GM19452 (cell line): ENCODE measurements at regions not wholly inside any gene's neighbourhood (a gene's known extent, or its start where the extent isn't known, plus 50 kb on each side); places are given as distances from the start of the nearest gene placed in this dataset.

Experiments
- ATAC-seq: cut with Tn5 transposase; IDR thresholded peaks from one replicate; pipeline ENCODE4 v1.9.1; 2021; ENCODE audit not compliant: unreplicated experiment

DNA sequence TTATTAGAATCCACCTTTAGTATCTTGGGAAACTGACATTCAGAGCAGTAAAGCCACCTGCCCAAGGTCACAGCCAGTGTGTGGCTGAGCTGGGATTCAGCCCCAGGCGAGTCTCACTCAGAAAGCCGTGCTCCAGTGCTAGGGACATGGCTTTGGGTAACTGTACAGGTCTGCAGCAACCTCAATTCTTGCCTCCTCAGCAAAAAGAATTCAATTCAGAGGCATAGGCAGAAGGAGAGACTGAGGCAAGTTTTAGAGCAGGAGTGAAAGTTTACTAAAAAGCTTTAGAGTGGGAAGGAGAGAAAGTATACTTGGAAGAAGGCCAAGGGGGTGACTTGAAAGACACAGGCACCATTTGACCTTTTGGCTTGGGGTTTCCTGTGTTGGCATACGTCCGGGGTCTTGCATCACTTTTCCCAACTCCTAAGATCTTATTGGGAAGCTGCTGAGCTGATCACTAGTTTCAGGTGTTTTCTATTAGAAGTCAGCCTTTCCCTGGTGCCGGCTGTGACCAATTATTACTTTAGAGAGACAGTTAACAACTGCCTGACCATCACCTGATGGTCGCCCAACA is 529.3 kb downstream of the MATN1 start:
- ATAC-seq, result no peak

DNA sequence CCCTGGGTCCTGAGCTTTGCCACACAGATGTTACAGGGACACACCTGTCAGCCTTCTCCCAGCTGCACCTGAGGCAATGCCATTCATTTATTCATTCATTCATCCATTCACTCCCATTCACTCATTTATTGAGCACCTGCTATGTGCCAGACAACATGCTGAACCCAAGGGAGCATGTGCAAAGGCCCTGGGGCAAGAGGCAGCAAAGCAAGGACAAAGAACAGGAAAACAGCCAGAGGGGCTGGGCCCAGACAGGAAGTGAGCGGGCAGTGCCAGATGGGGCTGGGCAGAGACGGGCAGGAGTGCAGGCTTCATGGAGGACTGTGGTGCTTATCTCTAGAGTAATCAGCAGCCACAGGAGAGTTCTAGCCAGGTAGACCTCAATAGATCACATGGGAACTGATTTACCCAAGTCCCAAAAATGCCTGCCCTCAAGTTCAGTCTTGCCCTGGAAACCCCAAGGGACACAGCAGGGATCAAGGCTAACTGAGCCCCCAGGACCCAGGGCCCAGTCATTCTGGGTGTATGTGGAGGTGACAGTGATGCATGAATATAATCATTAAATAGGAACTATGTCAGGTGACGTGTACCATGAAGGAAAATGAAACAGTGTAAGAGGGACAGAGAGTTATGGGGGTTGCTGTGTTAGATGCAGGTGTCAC is 530.3 kb downstream of the MATN1 start:
- ATAC-seq, result no peak

DNA sequence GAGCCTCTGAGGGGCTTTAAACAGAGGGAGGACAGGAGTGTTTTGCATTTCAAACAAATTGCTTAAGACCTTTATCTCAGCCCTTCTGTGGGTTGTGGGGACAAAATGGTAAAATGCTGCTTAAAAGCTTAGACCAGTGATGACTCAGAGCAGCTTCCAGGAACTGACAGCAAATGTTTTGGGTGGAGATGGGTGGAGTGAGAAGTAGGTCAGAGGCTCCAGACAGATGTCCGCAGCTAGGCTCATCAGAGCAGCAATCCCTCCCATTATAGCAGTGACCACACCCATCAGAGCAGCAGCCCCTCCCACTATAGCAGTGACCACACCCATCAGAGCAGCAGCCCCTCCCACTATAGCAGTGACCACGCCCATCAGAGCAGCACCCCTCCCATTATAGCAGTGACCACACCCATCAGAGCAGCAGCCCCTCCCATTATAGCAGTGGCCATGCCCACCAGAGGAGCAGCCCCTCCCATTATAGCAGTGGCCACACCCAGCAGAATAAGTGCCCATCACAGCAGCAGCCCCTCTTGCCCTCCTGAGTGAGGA is 532.2 kb downstream of the MATN1 start:
- ATAC-seq, result no peak

DNA sequence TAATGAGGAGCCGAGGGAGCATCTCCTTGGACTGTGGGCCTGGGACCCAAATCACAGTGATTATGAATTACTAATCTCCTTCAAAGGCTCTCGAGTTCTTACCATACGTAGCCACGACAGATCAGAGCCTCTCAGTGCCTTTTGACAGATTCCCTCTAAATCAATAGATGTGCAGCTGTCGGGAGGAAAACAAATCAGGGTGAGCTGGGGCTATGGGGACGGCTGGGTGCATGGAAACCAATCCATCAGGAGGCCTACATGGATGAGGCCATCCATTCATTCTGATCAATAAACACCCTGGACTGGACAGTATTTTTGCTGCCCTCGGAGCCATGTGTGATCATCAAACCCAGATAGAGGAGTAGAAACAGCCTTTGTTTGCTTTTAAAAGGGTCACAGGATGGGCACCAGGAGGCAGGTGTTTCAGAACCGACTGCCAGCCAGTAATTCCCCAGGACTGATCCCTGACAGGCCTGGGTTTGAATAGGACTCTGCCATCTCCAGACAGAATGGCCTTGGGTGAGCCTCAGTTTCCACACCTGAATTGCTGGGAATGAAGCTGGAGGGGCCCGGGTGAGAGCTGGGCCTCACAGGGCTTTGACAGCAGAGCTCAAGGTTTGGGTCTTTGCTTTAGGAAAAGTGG is 532.8 kb downstream of the MATN1 start:
- ATAC-seq, result no peak

DNA sequence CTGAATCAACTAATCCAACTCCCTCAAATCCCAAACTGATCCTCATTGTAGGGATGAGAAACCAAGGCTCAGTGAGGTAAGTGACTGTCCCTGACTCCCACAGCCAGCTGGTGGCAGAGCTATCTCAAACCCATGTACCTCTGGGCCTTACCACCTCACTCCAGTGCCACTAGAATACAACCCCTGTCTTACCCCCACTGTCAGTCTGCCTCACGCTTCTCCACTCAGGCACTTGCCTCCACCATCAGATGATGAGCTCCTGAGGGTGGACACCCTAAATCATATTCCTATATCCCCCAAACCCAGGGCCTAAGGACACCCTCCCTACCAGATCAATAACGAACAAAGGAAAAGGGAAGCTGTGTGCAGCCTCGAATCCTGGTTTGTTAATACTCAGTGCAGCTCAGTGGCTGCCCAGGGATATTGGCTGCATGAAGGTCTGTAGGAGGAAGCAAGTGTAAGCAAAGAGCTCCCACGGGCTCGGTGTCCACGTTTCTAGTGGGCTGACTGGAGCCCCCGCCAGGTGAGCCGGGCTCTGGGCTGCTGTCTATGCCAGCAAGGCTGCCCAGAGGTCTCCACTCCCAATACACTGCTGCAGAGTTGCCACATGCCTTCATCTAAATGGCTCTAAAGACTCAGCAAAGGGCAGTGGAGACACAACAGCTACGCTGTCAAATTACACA is 533.4 kb downstream of the MATN1 start:
- no peak for ATAC-seq

DNA sequence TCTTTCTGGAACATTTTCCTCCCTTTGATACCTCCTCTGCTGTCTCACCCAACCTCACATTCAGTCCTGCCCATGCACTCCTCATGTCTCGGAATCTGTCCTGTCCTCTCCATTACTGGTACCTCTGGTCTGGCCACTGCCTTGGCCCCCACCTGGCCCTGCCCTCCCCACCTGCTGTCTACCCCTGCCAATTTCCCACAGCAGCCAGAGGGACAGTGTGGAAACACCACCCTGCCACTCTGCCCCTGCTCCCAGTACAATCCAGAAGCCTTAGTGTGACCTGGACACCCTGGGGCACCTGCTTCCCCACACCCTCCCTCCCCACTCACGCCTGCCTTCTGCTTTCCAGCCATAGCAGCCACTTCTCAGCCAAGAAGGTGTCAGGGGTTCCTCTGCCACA is 534.4 kb downstream of the MATN1 start:
- no peak for ATAC-seq

DNA sequence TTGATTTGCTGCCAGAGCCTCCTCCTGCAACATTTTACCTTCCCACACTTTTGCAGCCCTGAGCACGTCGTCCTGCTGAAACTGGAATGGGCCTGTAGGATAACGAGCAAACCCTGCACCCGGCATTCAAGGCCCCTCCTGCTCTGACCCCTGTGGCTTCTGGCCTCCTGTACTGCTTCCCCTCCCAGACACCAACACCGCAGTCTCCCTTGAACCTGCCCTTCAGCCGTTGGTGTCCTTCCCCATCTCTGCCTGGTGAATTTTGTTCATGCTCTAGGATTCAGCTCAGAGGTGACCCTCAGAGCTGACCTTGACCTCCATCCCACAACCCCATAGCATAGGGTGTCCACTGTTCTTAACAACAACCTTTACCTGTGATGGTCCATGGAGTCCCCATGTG is 535.1 kb downstream of the MATN1 start:
- no peak for ATAC-seq

DNA sequence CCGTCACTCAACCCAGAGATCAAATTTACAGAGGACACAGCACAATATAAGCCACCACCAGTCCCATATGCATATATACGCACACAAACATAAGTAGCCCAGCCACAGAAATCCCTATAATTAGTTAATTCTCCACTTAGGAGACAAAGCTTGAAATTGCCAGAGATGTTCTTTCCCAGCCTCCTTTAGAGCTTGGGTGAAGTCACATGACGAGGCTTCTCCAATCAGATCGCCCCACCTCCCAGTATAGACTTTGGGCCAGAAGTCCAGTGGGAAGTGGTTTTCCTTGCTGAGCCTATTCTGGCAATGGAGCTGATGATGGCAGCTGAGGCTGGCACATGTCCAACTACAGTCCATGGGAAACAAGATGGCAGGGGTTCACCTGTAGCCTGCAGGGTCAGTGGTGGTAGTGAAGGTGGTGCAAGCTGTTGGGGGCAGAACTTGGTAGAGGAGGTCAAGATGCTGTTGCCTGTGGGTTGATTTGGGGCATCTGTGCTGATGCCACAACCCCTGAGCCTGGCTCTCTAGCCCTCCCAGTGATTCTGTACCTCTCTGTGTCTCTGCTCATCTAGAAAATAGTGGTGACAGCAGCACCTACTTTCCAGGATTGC is 535.9 kb downstream of the MATN1 start:
- no peak for ATAC-seq

DNA sequence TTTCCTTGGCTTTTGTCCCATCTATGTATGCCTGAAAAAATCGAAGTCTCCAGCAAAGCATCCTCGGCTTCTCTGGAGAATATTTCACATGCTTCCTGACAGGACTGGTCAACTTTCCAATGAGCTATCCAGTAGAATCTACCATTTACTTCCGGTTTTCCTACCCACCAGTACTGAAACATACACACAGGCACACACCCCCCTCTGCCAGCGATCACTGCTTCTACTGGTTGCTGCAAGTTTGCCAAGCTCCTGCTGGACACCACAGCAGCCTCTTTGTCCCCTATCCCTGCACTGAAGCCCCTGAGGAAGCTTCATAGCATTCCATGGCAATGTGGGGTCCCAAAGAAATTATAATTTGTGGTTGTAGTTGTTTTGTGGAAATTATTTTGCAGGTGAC is 536.8 kb downstream of the MATN1 start:
- no peak for ATAC-seq

DNA sequence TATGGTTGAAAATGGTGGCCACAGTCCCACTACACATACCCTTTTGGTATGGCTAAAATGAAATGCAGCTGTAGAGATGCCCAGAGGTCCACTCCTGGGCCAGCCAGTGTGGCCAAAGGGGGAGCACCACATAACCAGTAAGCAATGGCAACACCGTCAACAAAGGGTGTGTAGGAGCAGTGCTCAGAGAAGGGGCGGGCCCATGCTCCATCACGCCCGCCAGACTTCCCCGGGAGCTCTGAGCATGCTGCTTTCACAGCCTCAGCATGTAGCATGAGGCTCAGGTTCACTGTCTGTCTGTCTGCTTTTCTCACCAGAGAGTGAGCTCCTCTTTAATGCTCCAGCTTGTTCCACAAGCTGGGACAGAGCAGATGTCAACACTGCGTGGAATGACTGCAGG is 537.6 kb downstream of the MATN1 start:
- ATAC-seq, result no peak

DNA sequence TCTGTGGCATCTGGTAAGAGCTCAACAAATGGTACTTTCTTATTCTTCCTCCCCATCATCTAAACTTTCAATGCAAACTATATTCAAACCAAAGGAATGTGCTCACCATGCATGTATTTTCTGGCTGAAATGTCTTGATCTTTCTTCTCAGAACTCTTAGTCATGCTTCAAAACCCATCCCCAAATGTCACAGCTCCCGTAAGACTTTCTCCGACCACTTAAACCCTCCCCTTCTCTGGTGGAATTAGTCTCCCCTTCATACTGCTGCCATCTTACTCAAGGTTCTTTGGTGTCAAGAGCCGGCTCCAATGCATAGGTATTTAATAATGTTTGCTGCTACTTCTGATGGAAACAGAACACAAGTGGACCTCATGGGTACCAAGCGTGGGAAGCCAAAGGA is 538.1 kb downstream of the MATN1 start:
- ATAC-seq, result no peak

DNA sequence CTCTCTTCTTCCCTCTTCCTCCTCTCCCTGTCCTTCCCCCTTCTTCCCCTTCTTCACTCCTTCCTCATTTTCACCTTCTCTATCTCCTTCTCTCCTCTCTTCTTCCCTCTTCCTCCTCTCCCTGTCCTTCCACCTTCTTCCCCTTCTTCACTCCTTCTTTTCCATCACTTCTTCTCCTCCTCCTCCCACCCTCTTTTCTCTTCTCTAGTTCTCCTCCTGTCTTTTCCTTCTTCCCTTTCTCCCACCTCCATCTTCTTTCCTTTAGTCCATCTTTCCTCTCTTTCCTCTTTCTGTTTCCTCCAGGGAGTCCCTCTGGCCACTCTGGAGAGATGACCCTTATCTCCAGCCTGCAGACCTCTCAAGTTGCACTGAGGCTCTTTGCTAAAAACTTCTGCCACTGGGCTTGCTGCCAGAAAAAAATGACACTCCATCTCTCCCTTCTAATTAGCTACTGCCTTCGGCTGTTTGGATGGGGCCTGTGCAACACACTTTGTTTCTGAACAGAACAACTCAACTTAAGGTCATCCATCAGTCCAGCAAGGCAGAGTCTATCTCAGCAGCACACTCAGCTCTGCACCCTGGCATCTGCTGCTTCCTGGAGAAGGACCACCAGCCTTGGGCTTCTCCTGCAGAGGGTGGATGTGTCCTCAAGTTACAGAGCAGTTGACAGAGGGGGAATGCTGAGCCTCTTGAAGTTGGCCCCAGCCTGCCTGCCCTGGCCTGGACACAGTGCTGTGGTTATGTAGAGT is 538.8 kb downstream of the MATN1 start:
- ATAC-seq, result no peak

DNA sequence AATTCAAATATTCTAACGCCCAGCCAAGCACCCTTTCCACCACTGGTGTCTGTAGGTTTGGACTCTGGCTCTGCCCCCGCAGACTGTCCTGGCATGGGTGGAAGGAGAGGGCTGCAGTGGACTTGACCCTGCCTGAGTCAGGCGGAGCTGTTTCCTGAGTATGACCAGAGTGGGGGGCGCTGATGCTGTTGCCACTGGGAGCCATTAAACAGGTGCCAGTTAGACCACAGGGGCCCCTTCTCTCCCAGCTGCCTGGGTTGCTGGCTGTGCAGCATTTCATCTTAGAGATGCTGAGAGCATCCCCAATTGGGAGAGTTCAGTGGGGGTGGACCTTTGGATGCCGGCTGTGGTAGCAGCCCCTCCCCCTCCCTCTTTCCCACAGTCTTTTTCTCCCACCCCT is 539.5 kb downstream of the MATN1 start:
- no peak for ATAC-seq

DNA sequence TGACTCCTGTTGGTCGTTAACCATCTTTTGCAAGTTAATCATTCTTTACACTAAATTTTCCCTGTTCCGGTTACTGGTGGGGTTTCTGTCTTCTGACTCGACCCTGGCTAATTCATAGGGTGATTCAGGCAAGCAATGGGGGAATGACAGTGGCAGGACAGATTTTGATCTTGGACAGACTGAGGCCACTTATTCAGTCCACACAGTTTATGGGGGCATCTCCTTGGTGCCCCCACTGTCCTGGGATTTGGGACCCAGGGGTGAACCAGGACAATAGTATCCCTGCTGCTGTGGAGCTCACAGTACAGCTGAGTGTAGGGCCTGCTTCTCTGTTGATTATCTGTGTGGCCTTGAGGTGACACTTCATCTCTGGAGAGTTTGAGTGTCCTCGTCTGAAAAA is 540.4 kb downstream of the MATN1 start:
- ATAC-seq, result no peak

DNA sequence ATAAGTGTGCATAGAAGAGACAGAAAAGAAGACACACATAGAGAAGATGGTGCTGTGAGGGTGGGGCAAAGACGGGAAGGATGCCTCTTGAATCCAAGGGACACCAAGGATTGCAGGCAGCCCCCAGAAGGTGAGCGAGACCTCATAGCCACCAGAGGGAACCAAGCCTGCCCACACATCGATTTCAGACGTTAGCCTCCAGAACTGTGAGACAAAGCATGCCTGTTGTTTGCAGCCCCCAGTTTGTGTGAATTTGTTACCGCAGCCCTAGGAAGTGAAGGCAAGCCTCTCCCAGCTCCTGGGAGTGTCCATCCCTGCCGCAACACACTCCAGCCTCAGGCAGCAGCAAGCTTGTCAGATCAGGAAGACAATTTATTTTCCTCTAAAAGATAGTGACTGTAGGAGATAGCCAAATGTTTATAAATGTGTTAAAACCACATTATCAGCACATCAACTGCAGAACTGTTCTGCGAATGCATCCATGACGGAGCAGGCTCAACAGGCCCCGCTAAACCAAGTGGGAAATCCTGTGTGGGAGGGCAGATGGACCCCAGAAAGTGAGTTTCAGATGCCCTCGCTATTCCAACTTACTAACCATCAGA is 543.3 kb downstream of the MATN1 start:
- no peak for ATAC-seq

DNA sequence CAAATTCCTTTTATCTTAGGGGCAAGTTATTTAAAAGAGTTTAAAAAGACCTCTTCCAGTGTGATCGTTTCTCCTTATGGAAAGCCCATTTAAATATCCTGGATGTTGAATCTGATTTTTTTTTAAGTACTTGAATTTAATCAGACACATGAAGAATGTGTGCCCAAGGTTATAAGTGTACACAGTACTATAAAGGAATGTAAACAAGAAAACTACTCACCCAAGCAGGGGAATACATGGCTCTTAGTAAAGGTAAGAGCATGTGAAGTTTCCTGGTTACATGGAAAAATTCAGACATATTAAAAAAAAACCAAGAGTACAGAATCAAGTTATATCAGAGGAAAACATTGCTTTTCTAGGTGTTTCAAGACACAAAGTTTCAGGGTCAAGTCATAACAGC is 546.9 kb downstream of the MATN1 start:
- no peak for ATAC-seq

DNA sequence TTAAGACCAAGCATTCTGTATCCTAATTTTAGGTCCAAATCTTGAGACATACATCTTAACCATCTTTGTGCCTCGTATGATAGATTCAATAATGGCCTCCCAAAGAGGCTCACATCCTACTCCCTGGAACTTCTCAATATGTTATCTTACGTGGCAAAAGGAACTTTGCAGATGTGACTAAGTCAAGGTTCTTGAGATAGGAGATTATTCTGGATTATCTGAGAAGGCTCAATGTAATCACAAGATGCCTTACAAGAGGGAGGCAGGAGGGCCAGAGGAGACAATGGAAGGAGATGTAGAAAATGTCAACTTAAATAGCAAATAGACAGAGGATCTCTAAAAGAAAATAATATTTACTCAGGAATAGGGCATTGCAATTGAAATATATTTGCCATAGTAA is 548.9 kb downstream of the MATN1 start:
- ATAC-seq, result no peak

DNA sequence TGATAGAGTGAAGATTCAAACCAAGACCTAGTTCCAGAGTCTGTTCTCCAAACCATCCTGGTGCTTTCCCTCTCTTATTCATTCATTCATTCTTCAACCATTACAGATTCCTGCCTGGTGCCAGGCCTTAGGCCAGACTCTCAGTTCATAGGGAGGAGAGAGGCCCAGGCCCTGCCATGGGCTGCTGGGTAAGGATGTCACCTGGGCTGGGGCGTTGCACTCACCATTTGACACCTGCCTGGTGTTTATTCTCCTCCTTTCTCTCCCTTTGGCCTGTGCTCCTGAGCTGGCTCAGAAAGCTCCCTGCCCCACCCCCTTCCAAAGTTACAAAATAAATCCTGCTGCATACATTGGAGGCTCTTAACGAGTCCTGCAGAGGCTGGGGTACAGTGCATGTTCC is 549.8 kb downstream of the MATN1 start:
- ATAC-seq, result no peak

DNA sequence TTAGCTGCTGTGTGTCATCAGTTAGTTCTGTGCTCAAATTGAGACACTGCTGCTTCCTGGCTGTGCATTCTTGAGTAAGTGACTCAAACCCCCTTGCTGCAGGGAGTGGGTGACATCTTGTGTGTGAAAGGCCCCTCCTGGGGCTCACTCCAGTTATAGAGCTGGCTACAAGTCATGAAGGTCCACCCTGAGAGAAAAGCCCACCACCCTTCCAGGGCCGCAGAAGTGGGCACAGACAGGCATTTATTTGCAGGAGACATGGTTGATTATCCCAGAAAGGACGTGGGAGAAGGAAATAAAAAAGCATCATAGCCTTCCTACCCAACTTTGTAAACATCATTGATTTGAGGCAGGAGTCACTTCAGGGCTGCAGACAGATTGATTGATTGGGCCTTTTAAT is 550.6 kb downstream of the MATN1 start:
- no peak for ATAC-seq

DNA sequence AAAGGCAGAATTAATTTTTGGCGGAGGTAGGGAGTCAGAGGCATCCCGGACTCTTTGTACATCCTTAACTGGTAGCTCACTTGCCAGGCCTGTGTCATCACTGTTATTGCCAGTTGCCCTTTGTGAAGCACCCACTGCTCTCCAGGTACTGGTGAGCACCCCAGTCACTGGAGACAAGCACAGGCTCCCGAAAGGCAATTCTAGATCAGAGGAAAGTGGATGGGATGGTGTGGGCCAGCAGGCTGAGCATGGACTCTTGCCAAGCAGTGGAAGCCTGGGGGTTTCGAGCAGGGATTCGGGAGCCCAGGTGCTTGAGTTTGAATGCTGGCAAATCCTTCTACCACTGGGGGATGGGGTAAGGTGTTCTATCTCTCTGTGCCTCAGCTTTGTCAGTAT is 551.1 kb downstream of the MATN1 start:
- ATAC-seq, result no peak
